Ascending aorta (tissue), 2 donors: ENCODE measurements at regions not wholly inside any gene's neighbourhood (a gene's known extent, or its start where the extent isn't known, plus 50 kb on each side); places are given as distances from the start of the nearest gene placed in this dataset.
"Not testable (repeated sequence)": the region's sequence is repeated elsewhere in the genome, so short reads cannot be mapped to it uniquely, and the experiment has no call there.

ENCODE experiments used
- DNase-seq, 2 donors: peaks; one replicate each; pipeline ENCODE4 v3.0.0-alpha.2; 2019; ENCODE audit warnings: low spot score in 2 of 2
- H3K27ac ChIP-seq, 2 donors: fragments of 200-600 bp; sonication (generic); one replicate each; pipeline ENCODE4 v1.5.1; 2016 to 2017; ENCODE audit warnings: mild to moderate bottlenecking in 1 of 2
- H3K27me3 ChIP-seq: fragments of 200-600 bp; sonication (generic); one replicate; pipeline ENCODE4 v1.5.1; 2017
- H3K36me3 ChIP-seq, 2 donors: fragments of 200-600 bp; sonication (generic); one replicate each; pipeline ENCODE4 v1.5.1; 2016
- H3K4me1 ChIP-seq, 2 donors: fragments of 200-600 bp; sonication (generic); one replicate each; pipeline ENCODE4 v1.5.1; 2016 to 2017; ENCODE audit warnings: mild to moderate bottlenecking in 1 of 2
- H3K4me3 ChIP-seq, 2 donors: fragments of 200-600 bp; sonication (generic); one replicate each; pipeline ENCODE4 v1.5.1; 2016 to 2017; ENCODE audit warnings: mild to moderate bottlenecking in 1 of 2
- H3K9me3 ChIP-seq, 2 donors: fragments of 200-600 bp; sonication (generic); one replicate each; pipeline ENCODE4 v1.5.1; 2016
- CTCF ChIP-seq, 3 experiments: fragments of 200-600 bp in 2 of 3; fragments of 450-650 bp in 1 of 3; sonication (generic) in 2 of 3; IDR thresholded peaks; one replicate each; pipeline ENCODE4 v1.5.1; 2016 to 2019; ENCODE audit warnings: antibody characterized with exemption in 3 of 3, mild to moderate bottlenecking in 1 of 3, moderate library complexity in 1 of 3
- intact Hi-C: fragments of 100-400 bp; cut with DNase I; formaldehyde crosslinking; loops from one replicate; pipeline ENCODE4 v1.15.1; 2023

- no peak for TF ChIP-seq CTCF (IDR thresholded peaks at IDR 0.05)
- Histone ChIP-seq H3K4me3 (no peak overlapping the region), H3K9me3 (no peaks in the 10 kb centered on the region), H3K4me1 (no peaks in the 10 kb centered on the region), H3K27me3 (no peaks in the 10 kb centered on the region), H3K27ac (no peak overlapping the region), H3K36me3 (peaks cover 22 to 66% of the 10 kb centered on the region in 2 donors)
- DNase-seq: peak in 1 of 2 donors; percentile 24
- intact Hi-C loops: no loop called here
Measured at GRCh38 chr7:149599636-149600206, 102.1 kb upstream of the ZNF746 start.

- intact Hi-C loops: no loop called here
- H3K4me1 ChIP-seq: no peaks in the 10 kb centered on the region
- no peak overlapping the region for H3K4me3 ChIP-seq
- no peak overlapping the region for H3K27ac ChIP-seq
- peaks cover 24 to 61% of the 10 kb centered on the region in 2 donors for H3K36me3 ChIP-seq
- TF ChIP-seq CTCF (IDR thresholded peaks at IDR 0.05): no peak
- DNase-seq: no peak
- no peaks in the 10 kb centered on the region for H3K27me3 ChIP-seq
- no peaks in the 10 kb centered on the region for H3K9me3 ChIP-seq
Measured at GRCh38 chr7:149598721-149599308, 101.2 kb upstream of the ZNF746 start.

- H3K27ac ChIP-seq, intact Hi-C loops, H3K4me1 ChIP-seq, H3K27me3 ChIP-seq, H3K4me3 ChIP-seq, H3K9me3 ChIP-seq, DNase-seq: not testable (repeated sequence)
- H3K36me3 ChIP-seq: peaks cover 22 to 55% of the 10 kb centered on the region in 2 donors
Measured at GRCh38 chr7:149597789-149598188, 100.2 kb upstream of the ZNF746 start.

- H3K36me3 ChIP-seq: peaks cover 13 to 60% of the 10 kb centered on the region in 2 donors
- no peak overlapping the region for H3K27ac ChIP-seq
- H3K27me3 ChIP-seq: no peaks in the 10 kb centered on the region
- H3K4me1 ChIP-seq: no peaks in the 10 kb centered on the region
- TF ChIP-seq CTCF (IDR thresholded peaks at IDR 0.05): no peak
- no peak overlapping the region for H3K4me3 ChIP-seq
- H3K9me3 ChIP-seq: no peaks in the 10 kb centered on the region
- intact Hi-C loops: no loop called here
- no peak for DNase-seq
Measured at GRCh38 chr7:149595541-149595940, 97.9 kb upstream of the ZNF746 start.

- Histone ChIP-seq H3K27me3 (no peaks in the 10 kb centered on the region), H3K9me3 (no peaks in the 10 kb centered on the region), H3K27ac (no peak overlapping the region), H3K4me1 (no peaks in the 10 kb centered on the region), H3K36me3 (peaks cover 15 to 65% of the 10 kb centered on the region in 2 donors), H3K4me3 (no peak overlapping the region)
- intact Hi-C loops: no loop called here
- TF ChIP-seq CTCF (IDR thresholded peaks at IDR 0.05): no peak
- no peak for DNase-seq
Measured at GRCh38 chr7:149595078-149595477, 97.5 kb upstream of the ZNF746 start.

- Histone ChIP-seq H3K27ac (no peak overlapping the region), H3K4me1 (no peaks in the 10 kb centered on the region), H3K36me3 (peaks cover 33 to 80% of the 10 kb centered on the region in 2 donors), H3K9me3 (no peaks in the 10 kb centered on the region), H3K27me3 (no peaks in the 10 kb centered on the region), H3K4me3 (no peak overlapping the region)
- no peak for TF ChIP-seq CTCF (IDR thresholded peaks at IDR 0.05)
- intact Hi-C loops: no loop called here
- no peak for DNase-seq
Measured at GRCh38 chr7:149588930-149589329, 91.3 kb upstream of the ZNF746 start.
